ENCODE measurements at regions not wholly inside any gene's neighbourhood (a gene's known extent, or its start where the extent isn't known, plus 50 kb on each side); places are given as distances from the start of the nearest gene placed in this dataset.

DNA sequence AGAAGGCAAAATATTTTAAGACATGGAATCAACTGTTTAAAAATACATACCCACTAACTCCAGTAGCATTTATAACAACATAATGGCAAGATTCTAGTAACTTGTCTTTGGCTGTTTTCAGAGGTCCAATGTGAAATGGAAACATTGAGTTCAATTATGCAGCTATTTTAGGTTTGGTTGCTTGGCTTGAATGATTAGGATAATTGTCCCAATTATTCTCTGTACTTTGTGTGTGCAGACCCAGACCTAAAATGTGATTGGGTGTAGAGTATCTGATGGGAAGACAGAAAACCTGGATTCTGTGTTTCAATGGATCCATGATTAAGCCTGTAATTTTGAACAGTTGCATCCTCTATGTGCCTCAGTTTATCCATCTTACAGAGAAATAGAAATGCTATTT lies 392.7 kb upstream of the NFE2L3 start:
- Mint-ChIP-seq H3K4me3 (no peak overlapping the region), H3K27ac (no peak overlapping the region), H3K9me3 (no peaks in the 10 kb centered on the region), H3K36me3 (no peaks in the 10 kb centered on the region), H3K27me3 (peaks cover 8 to 37% of the 10 kb centered on the region in 2 donors), H3K4me1 (ENCODE audit: low read depth in 2 of 2) (no peaks in the 10 kb centered on the region)
- ATAC-seq (no peak), DNase-seq (ENCODE audit: low spot score) (no peak)

DNA sequence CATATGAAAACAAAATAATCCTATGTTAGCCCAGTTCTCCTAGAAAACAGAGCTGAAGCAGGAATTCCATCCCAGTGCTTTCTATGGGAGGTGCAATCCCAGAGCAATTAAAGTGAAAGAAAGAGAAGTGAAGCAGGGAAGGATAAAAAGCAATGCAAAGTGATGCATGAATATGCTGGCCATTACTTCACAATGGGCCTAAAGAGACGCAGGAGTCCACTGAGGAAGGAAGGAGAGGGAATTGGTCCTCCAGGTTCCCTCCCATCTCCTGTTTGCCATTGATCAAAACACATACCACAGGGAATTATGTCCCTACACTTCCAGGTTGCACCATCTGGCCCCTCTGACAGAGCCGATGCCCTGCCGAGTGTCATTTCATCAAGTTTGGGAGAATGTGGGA lies 392.2 kb upstream of the NFE2L3 start:
- H3K4me3 Mint-ChIP-seq = no peak overlapping the region
- H3K27me3 Mint-ChIP-seq = peaks cover 8 to 37% of the 10 kb centered on the region in 2 donors
- no peak overlapping the region for H3K27ac Mint-ChIP-seq
- no peaks in the 10 kb centered on the region for H3K4me1 Mint-ChIP-seq (ENCODE audit: low read depth in 2 of 2)
- no peaks in the 10 kb centered on the region for H3K36me3 Mint-ChIP-seq
- DNase-seq (ENCODE audit: low spot score) (no peak), ATAC-seq (no peak)
- no peaks in the 10 kb centered on the region for H3K9me3 Mint-ChIP-seq

- DNase-seq (ENCODE audit: low spot score) = no peak
- no peak overlapping the region for H3K4me3 Mint-ChIP-seq
- ATAC-seq = peak in 1 of 2 donors; percentile 36
- H3K9me3 Mint-ChIP-seq = no peaks in the 10 kb centered on the region
- peaks cover 8 to 29% of the 10 kb centered on the region in 2 donors for H3K27me3 Mint-ChIP-seq
- no peak overlapping the region for H3K27ac Mint-ChIP-seq
- no peaks in the 10 kb centered on the region for H3K36me3 Mint-ChIP-seq
- H3K4me1 Mint-ChIP-seq (ENCODE audit: low read depth in 2 of 2) = no peaks in the 10 kb centered on the region
Measured at GRCh38 chr7:25762511-25763462, 389.2 kb upstream of the NFE2L3 start.

DNA sequence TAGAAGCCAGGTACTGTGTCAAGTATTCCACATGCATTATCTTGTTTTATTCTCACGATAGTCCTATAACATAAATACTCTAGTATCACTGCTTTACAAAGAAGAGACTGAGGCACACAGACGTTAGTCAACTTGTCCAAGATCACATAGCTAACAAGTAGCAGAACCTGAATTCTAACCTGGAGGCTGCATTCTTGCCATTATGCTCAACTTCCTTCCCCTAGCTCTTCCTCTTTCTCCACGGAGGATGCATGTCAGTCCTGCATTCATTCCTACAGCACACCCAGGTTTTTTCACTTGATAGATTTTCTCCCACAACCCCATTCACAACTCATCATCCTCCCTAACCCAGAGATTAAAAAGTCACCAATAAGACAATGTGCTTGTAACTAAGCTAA lies 388.5 kb upstream of the NFE2L3 start:
- Mint-ChIP-seq H3K27me3 (peaks cover 10 to 35% of the 10 kb centered on the region in 2 donors), H3K4me1 (ENCODE audit: low read depth in 2 of 2) (no peaks in the 10 kb centered on the region), H3K4me3 (no peak overlapping the region), H3K36me3 (no peaks in the 10 kb centered on the region), H3K9me3 (no peaks in the 10 kb centered on the region), H3K27ac (no peak overlapping the region)
- DNase-seq (ENCODE audit: low spot score) (no peak), ATAC-seq (no peak)

GRCh38 chr7:25765110-25765655 lies 386.8 kb upstream of the NFE2L3 start:
- ATAC-seq (no peak), DNase-seq (ENCODE audit: low spot score) (no peak)
- H3K4me3 Mint-ChIP-seq = no peak overlapping the region
- H3K27ac Mint-ChIP-seq = no peak overlapping the region
- H3K36me3 Mint-ChIP-seq = no peaks in the 10 kb centered on the region
- no peaks in the 10 kb centered on the region for H3K4me1 Mint-ChIP-seq (ENCODE audit: low read depth in 2 of 2)
- H3K27me3 Mint-ChIP-seq = peaks cover 14 to 33% of the 10 kb centered on the region in 2 donors
- no peaks in the 10 kb centered on the region for H3K9me3 Mint-ChIP-seq

DNA sequence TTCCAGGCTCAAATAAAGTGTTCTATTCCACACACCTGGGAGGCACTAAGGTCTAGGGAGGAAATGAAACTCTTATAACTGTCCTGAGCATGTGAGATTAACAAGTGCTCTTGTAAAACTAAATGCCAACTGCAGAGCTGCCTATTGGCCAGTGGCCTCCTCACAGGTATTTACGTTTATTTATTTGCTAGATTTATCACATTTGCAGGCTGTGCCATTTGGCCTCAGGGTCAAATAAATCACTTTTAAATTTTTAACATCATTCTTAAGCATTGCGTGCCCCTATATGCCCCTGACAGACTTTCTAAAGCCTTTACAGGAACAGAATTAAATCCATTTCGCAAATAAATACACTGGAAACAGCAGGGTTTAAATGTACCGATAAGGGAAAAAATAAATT lies 381.8 kb upstream of the NFE2L3 start:
- H3K27ac Mint-ChIP-seq = no peak overlapping the region
- DNase-seq (ENCODE audit: low spot score) (no peak), ATAC-seq (no peak)
- no peaks in the 10 kb centered on the region for H3K9me3 Mint-ChIP-seq
- H3K27me3 Mint-ChIP-seq = peaks cover 19 to 23% of the 10 kb centered on the region in 2 donors
- H3K4me3 Mint-ChIP-seq = no peak overlapping the region
- H3K4me1 Mint-ChIP-seq (ENCODE audit: low read depth in 2 of 2) = no peaks in the 10 kb centered on the region
- no peaks in the 10 kb centered on the region for H3K36me3 Mint-ChIP-seq

DNA sequence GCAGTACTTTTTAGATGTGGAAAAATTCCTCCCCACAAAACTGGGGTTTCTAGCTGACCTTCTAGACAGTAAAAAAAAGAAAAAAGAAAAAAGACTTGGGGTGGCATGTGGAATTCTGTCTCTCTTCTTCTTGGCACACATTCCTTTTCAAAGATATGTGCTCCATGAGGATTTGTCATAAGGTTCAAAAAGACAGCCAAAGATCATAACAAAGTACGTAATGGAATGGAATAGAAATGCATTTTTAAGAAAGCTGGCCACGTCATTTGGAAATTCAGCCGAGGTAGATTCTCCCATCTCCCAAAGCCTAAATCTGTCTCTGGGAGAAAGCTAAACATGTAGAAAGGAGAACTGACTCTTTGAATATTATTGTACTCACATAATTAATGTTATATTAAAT lies 381.3 kb upstream of the NFE2L3 start:
- H3K36me3 Mint-ChIP-seq = no peaks in the 10 kb centered on the region
- peaks cover 19 to 23% of the 10 kb centered on the region in 2 donors for H3K27me3 Mint-ChIP-seq
- DNase-seq (ENCODE audit: low spot score) = no peak
- no peak overlapping the region for H3K27ac Mint-ChIP-seq
- H3K4me3 Mint-ChIP-seq = no peak overlapping the region
- no peaks in the 10 kb centered on the region for H3K9me3 Mint-ChIP-seq
- H3K4me1 Mint-ChIP-seq (ENCODE audit: low read depth in 2 of 2) = no peaks in the 10 kb centered on the region
- no peak for ATAC-seq

GRCh38 chr7:25771491-25771890 lies 380.5 kb upstream of the NFE2L3 start:
- no peak for DNase-seq (ENCODE audit: low spot score)
- no peak for ATAC-seq
- H3K27me3 Mint-ChIP-seq = peaks cover 19 to 24% of the 10 kb centered on the region in 2 donors
- no peaks in the 10 kb centered on the region for H3K9me3 Mint-ChIP-seq
- H3K36me3 Mint-ChIP-seq = no peaks in the 10 kb centered on the region
- no peaks in the 10 kb centered on the region for H3K4me1 Mint-ChIP-seq (ENCODE audit: low read depth in 2 of 2)
- no peak overlapping the region for H3K4me3 Mint-ChIP-seq
- no peak overlapping the region for H3K27ac Mint-ChIP-seq

- Mint-ChIP-seq H3K27ac (no peak overlapping the region), H3K4me3 (no peak overlapping the region), H3K36me3 (no peaks in the 10 kb centered on the region), H3K4me1 (ENCODE audit: low read depth in 2 of 2) (no peaks in the 10 kb centered on the region), H3K27me3 (peaks cover 21 to 30% of the 10 kb centered on the region in 2 donors), H3K9me3 (no peaks in the 10 kb centered on the region)
- ATAC-seq (no peak), DNase-seq (ENCODE audit: low spot score) (no peak)
Measured at GRCh38 chr7:25772802-25773201, 379.2 kb upstream of the NFE2L3 start.

- no peak overlapping the region for H3K27ac Mint-ChIP-seq
- ATAC-seq (no peak), DNase-seq (ENCODE audit: low spot score) (no peak)
- H3K27me3 Mint-ChIP-seq = peaks cover 15 to 16% of the 10 kb centered on the region in 2 donors
- H3K36me3 Mint-ChIP-seq = no peaks in the 10 kb centered on the region
- H3K4me1 Mint-ChIP-seq (ENCODE audit: low read depth in 2 of 2) = no peaks in the 10 kb centered on the region
- no peaks in the 10 kb centered on the region for H3K9me3 Mint-ChIP-seq
- no peak overlapping the region for H3K4me3 Mint-ChIP-seq
Measured at GRCh38 chr7:25774675-25775074, 377.3 kb upstream of the NFE2L3 start.

- no peak for DNase-seq (ENCODE audit: low spot score)
- no peak overlapping the region for H3K4me3 Mint-ChIP-seq
- H3K27me3 Mint-ChIP-seq = peaks cover 15 to 16% of the 10 kb centered on the region in 2 donors
- no peaks in the 10 kb centered on the region for H3K9me3 Mint-ChIP-seq
- H3K27ac Mint-ChIP-seq = no peak overlapping the region
- no peaks in the 10 kb centered on the region for H3K4me1 Mint-ChIP-seq (ENCODE audit: low read depth in 2 of 2)
- H3K36me3 Mint-ChIP-seq = no peaks in the 10 kb centered on the region
- no peak for ATAC-seq
Measured at GRCh38 chr7:25775570-25775969, 376.4 kb upstream of the NFE2L3 start.

- DNase-seq (ENCODE audit: low spot score) (no peak), ATAC-seq (no peak)
- H3K4me1 Mint-ChIP-seq (ENCODE audit: low read depth in 2 of 2) = no peaks in the 10 kb centered on the region
- H3K27ac Mint-ChIP-seq = no peak overlapping the region
- peaks cover 15 to 16% of the 10 kb centered on the region in 2 donors for H3K27me3 Mint-ChIP-seq
- H3K36me3 Mint-ChIP-seq = no peaks in the 10 kb centered on the region
- H3K4me3 Mint-ChIP-seq = no peak overlapping the region
- H3K9me3 Mint-ChIP-seq = no peaks in the 10 kb centered on the region
Measured at GRCh38 chr7:25775999-25776743, 375.8 kb upstream of the NFE2L3 start.

GRCh38 chr7:25776744-25777123 lies 375.3 kb upstream of the NFE2L3 start:
- Mint-ChIP-seq H3K36me3 (no peaks in the 10 kb centered on the region), H3K9me3 (no peaks in the 10 kb centered on the region), H3K27me3 (peaks cover 12 to 16% of the 10 kb centered on the region in 2 donors), H3K27ac (no peak overlapping the region), H3K4me1 (ENCODE audit: low read depth in 2 of 2) (no peaks in the 10 kb centered on the region), H3K4me3 (no peak overlapping the region)
- ATAC-seq (no peak), DNase-seq (ENCODE audit: low spot score) (no peak)
